Esophagus (tissue), 2 donors: ENCODE measurements at regions not wholly inside any gene's neighbourhood (a gene's known extent, or its start where the extent isn't known, plus 50 kb on each side); places are given as distances from the start of the nearest gene placed in this dataset.
A peak's percentile ranks its signal among the peaks of the same experiment; 100 is the strongest.

Experiments used
- H3K27ac ChIP-seq, 2 donors: one replicate each; pipeline ENCODE4 v1.5.1; 2013; ENCODE audit warnings: low read depth in 2 of 2, mild to moderate bottlenecking in 2 of 2, inconsistent platforms in 1 of 2, low read length in 1 of 2, moderate library complexity in 1 of 2
- H3K27me3 ChIP-seq, 2 donors: one replicate each; pipeline ENCODE4 v1.6.1; 2013; ENCODE audit warnings: low read length in 2 of 2, control low read depth in 1 of 2, mild to moderate bottlenecking in 1 of 2; ENCODE audit not compliant: insufficient read depth in 2 of 2, control insufficient read depth in 1 of 2
- H3K36me3 ChIP-seq, 2 donors: one replicate each; pipeline ENCODE4 v1.6.1; 2013; ENCODE audit warnings: low read length in 1 of 2; ENCODE audit not compliant: control insufficient read depth in 2 of 2, insufficient read depth in 2 of 2
- H3K4me1 ChIP-seq, 2 donors: one replicate each; pipeline ENCODE4 v1.6.1; 2013; ENCODE audit warnings: low read length in 1 of 2; ENCODE audit not compliant: control insufficient read depth in 2 of 2, insufficient read depth in 2 of 2
- H3K4me3 ChIP-seq, 2 donors: one replicate each; pipeline ENCODE4 v1.5.1; 2013; ENCODE audit warnings: low read length in 2 of 2, mild to moderate bottlenecking in 2 of 2, low read depth in 1 of 2, moderate library complexity in 1 of 2
- H3K9me3 ChIP-seq, 2 donors: one replicate each; pipeline ENCODE4 v1.6.1; 2013; ENCODE audit warnings: mild to moderate bottlenecking in 2 of 2, low read depth in 1 of 2, low read length in 1 of 2, moderate library complexity in 1 of 2; ENCODE audit not compliant: control insufficient read depth in 2 of 2, insufficient read depth in 1 of 2
- WGBS, 2 donors: extraction: QIAGEN DNeasy Blood & Tissue Kit; methylation state at CpG; one replicate each; pipeline ENCODE4 v1.1.7; 2013; 5-methylcytosine and 5-hydroxymethylcytosine counted together
- donor health status: healthy with polysubstance abuse.
- donor health status: Bipolar disorder and iron deficiency.

DNA sequence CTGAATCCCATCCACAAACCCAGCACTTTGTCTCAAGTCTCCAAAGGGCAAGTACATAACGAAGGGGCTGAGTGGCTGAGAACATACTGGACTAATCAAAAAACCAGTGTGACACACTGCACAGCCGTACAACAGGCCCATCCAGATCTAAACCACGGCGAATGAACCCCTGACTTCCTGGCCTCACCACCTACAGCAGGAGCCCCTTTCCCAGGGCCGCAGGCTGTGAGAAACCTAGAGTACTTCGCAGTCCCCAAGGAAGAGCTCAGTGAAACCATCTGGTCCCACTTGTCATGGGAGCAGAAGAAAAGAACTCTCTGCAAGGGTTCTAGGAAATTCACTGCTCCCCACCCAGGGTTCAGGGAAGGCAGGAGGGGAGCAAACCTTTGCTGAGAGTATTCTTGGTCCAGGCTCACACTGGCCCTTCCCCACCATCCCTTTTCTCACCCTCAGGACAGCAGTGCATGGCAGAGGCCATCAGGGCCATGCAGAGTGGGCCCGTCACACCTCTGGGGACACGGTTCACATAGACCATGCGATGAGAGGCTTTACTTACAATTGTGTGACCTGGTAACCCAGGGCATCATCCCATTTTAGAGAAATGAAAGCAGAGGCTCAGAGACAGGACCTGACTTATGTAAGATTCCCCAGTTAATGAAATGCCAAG lies 192.8 kb downstream of the BCL11B start:
- Histone ChIP-seq H3K27me3 (no peaks in the 10 kb centered on the region), H3K4me3 (no peak overlapping the region), H3K9me3 (peaks cover 3 to 5% of the 10 kb centered on the region in 2 donors), H3K36me3 (no peaks in the 10 kb centered on the region), H3K4me1 (peaks cover 0 to 7% of the 10 kb centered on the region in 2 donors), H3K27ac (no peak overlapping the region)
- WGBS, 2 donors: 86% methylated on average over 9 of the region's 9 CpGs

DNA sequence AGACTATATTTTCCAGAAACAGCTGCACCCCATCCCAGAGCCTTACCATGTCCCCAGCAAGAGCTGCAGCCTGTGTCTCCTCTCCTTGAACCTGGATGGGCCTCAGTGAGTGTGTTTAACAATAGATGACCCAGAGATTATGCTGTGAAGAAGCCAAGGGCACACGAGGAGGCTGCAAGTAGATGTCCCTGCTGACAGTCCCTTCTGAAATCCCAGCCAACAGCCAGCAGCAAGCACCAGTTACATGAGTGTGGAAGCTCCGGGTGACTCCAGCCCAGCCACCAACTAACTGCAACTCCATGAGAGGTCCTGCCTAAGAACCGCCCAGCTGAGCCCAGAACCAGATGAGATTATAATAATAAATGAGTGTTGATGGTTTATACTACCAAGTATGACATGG lies 191.7 kb downstream of the BCL11B start:
- Histone ChIP-seq H3K27me3 (no peaks in the 10 kb centered on the region), H3K36me3 (no peaks in the 10 kb centered on the region), H3K4me3 (no peak overlapping the region), H3K4me1 (peaks cover 0 to 7% of the 10 kb centered on the region in 2 donors), H3K9me3 (peaks cover 3 to 5% of the 10 kb centered on the region in 2 donors), H3K27ac (no peak overlapping the region)
- 80 to 85% methylated on average over 3 of the region's 3 CpGs for WGBS, 2 donors

DNA sequence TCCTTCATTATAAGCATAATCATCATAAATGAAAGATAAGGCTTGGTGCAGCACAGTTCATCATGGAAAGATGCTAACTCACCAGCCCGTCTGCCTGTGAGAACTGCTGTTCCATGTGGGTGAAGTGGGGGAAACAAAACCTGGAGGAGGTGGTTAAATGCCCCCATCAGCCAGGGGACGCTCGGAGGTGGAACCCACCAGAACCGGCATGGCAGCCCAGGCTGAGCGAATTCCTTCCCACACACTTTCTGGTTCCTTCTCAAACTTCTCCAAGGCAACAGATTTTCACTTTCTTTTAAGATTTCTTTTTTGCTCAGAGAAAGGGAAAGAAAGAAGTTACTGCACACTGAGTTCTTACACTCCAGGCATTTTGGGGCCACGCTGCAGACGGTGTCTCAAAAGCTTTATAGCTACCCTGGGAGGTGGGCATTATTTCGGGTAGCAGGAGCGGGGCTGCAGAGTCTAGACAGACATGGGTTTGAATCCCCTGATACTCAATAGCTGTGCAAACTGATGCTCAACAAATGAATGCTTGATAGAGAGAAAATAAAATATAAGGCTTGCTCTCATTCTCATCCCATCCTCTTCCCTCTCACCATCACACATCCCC lies 190.7 kb downstream of the BCL11B start:
- 90 to 92% methylated on average over 9 of the region's 9 CpGs for WGBS, 2 donors
- Histone ChIP-seq H3K27ac (no peak overlapping the region), H3K4me3 (no peak overlapping the region), H3K27me3 (no peaks in the 10 kb centered on the region), H3K36me3 (no peaks in the 10 kb centered on the region), H3K9me3 (peaks cover 3 to 5% of the 10 kb centered on the region in 2 donors), H3K4me1 (no peaks in the 10 kb centered on the region)

DNA sequence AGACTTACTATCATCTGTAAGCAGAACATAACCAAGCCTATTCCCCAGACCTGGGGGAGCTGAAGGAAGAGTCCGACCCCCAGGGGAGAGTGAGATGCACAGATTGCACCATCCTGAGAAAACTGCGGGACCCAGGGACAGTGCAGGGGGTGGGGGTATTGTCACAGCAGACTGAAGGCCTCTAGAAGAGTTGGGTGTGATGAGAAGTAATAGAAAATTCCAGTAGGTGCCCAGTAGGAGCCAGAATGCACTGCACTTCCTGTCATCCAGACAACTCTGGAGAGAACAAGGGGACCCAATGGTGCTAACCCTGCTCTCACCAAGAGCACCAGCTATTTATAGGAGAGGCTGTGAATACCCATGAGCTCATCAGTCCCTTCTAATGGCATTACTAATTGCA lies 190.1 kb downstream of the BCL11B start:
- Histone ChIP-seq H3K27me3 (no peaks in the 10 kb centered on the region), H3K36me3 (no peaks in the 10 kb centered on the region), H3K4me1 (no peaks in the 10 kb centered on the region), H3K9me3 (peaks cover 3 to 5% of the 10 kb centered on the region in 2 donors), H3K27ac (no peak overlapping the region), H3K4me3 (no peak overlapping the region)
- 89 to 92% methylated on average over 2 of the region's 2 CpGs for WGBS, 2 donors

DNA sequence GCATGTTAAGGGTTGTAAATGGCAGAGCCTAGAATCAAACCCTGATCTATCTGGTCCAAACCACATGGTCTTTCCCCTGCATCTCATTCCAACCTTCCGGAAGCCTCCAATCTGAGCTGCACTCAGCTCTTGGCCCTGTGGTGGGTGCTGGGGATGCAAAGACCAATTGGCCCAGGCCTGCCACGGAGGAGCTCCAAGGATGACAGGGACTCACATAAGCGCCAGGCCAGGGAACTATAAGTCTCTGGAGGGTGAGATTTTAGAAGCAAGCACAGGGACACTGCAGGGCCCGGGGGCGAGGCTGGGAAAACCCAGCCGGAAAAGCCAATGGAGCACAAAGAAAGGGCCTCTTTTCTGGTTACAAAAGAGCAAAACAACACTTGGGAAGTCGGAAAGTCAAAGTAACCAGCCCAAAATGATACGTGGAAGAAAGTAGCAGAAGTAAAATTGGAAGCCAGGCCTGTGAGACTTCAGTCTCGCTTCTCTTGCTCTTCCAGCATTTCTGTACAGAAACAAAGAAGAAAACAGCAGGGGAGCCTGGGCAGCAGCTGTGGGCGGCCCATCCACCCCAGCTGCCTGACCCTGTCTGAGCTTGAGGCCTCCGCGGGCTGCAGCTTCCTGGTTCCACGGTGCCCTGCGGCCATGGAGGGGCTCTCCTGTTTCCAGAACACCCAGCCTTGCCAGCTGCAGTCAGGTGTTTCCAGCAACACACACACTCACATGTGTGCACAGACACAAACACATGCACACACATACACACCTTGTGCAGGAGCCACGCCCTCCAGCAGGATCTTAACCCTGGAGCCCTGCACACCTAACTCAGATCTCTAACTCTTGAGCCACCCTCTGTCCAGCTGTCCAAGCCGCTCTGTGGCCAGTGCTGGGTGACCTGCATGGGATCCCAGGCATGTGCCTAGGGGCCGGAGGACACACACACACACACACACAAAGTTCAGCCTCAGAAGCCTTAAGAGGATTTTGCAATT lies 178.2 kb downstream of the BCL11B start:
- Histone ChIP-seq H3K36me3 (no peaks in the 10 kb centered on the region), H3K4me1 (peaks cover 0 to 7% of the 10 kb centered on the region in 2 donors), H3K27ac (no peak overlapping the region), H3K4me3 (no peak overlapping the region), H3K9me3 (no peaks in the 10 kb centered on the region), H3K27me3 (no peaks in the 10 kb centered on the region)
- WGBS, 2 donors: 62 to 70% methylated on average over 17 of the region's 17 CpGs

DNA sequence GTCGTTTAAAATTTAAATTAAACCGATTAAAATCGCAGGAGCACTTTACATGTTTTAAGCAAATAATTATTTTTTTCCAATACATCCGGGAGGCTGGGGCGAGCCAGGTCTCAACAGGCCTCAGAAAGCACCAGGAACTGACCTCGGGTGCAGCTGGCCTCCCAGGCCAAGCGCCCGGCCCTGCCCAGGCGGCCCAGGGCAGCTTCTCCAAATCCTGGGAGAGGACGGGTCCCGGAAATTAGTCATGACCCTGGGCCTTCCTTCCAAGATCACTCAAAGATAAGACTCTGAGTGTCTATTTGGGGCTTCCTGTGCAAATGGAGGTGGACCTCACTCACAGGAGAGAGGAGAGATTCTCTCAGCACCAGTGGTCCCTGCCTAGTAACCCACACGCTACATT lies 177.1 kb downstream of the BCL11B start:
- H3K4me1 ChIP-seq: peaks cover 2 to 15% of the 10 kb centered on the region in 2 donors
- H3K27ac ChIP-seq: no peak overlapping the region
- no peak overlapping the region for H3K4me3 ChIP-seq
- H3K36me3 ChIP-seq: no peaks in the 10 kb centered on the region
- 79 to 81% methylated on average over 12 of the region's 12 CpGs for WGBS, 2 donors
- no peaks in the 10 kb centered on the region for H3K9me3 ChIP-seq
- H3K27me3 ChIP-seq: no peaks in the 10 kb centered on the region

DNA sequence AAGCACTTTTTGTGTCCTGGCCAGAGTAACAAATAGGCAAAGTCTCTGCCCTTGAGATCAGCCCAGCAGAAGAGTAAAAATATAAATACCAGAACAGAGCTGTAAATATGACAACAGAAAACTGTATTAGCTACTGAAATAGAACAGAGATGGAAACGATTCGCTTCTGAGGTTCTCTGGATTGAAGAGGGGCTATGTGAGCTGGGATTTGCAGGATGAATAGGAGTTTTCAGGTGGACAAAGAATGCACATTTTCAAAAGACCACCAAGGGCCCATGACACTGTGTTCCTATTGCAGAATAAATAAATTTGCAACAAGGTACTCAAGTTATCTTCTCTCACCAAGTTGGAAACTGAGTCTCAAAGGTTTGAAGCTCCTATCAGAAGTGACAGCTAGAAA lies 176.6 kb downstream of the BCL11B start:
- no peaks in the 10 kb centered on the region for H3K9me3 ChIP-seq
- H3K36me3 ChIP-seq: no peaks in the 10 kb centered on the region
- peaks cover 2 to 15% of the 10 kb centered on the region in 2 donors for H3K4me1 ChIP-seq
- H3K4me3 ChIP-seq: no peak overlapping the region
- 97 to 98% methylated on average over 2 of the region's 2 CpGs for WGBS, 2 donors
- no peak overlapping the region for H3K27ac ChIP-seq
- H3K27me3 ChIP-seq: no peaks in the 10 kb centered on the region

DNA sequence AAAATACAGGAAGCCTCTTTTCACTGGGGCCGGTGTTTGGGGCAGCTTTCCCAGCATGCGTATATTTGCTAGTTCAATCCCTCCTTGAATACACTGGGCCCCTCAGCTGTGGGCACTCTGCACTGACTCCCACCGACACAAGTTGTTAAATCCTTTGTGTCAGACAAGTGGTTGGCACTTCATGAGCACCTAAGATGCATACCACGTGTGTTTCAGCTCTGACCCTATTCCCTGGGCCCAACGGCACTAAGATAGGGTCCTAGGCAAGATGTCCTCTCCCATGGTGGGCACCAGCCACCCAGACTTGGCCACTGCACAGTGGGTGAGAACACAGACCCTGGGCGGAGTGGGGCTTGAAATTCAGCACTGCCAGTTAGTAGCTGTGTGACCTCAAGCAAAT lies 173.8 kb downstream of the BCL11B start:
- H3K27me3 ChIP-seq: no peaks in the 10 kb centered on the region
- WGBS, 2 donors: 86 to 88% methylated on average over 6 of the region's 6 CpGs
- H3K36me3 ChIP-seq: no peaks in the 10 kb centered on the region
- H3K4me3 ChIP-seq: no peak overlapping the region
- no peaks in the 10 kb centered on the region for H3K9me3 ChIP-seq
- peaks cover 2 to 15% of the 10 kb centered on the region in 2 donors for H3K4me1 ChIP-seq
- no peak overlapping the region for H3K27ac ChIP-seq

DNA sequence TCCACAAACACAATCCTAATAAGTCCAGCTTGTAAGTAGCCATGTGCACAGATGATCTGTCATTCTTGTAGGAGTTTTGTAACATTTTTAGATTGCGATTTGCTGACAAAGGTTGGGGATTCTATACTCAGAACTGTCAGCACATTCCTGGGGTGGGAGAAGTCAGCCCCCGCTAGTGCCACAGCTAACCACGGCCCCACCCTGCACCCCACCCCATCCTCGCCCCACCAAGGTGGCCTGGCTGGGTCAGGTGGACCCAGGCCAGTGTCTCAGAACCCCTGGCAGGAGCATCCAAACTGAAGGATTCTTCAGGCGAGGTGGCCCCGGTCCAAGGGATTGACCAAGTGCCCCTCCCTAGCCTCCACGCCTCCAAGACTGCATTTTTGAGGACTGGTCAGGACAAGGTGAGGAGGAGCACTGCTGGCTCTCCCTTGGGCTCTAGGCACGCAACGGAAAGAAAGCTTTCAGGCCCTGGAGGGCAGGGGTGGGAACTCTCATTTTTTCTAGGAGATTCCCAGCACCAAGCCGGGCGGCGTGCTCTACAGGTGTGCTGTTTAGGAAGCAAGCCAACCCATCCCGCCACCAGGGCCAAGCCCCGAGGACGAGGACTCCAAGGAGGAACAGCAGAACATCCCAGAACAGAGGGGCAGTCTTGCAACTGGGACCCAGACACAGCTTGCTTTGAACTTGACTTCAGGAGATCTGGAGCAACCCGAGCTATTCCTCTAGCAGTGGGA lies 172.8 kb downstream of the BCL11B start:
- Histone ChIP-seq H3K4me1 (peaks cover 2 to 11% of the 10 kb centered on the region in 2 donors), H3K27ac (peak overlapping the region; percentile 27 to 33)
- 49 to 55% methylated on average over 16 of the region's 16 CpGs for WGBS, 2 donors

More for the DNA sequence above, 172.8 kb downstream of the BCL11B start:
- H3K9me3 ChIP-seq: no peaks in the 10 kb centered on the region
- H3K4me3 ChIP-seq: no peak overlapping the region
- no peaks in the 10 kb centered on the region for H3K27me3 ChIP-seq
- H3K36me3 ChIP-seq: no peaks in the 10 kb centered on the region
